GM12878 (cell line): ENCODE measurements at regions not wholly inside any gene's neighbourhood (a gene's known extent, or its start where the extent isn't known, plus 50 kb on each side); places are given as distances from the start of the nearest gene placed in this dataset.

ENCODE experiments used
- ATAC-seq: fragments of 200-7000 bp; cut with Tn5 transposase; 3 replicates; pipeline ENCODE4 v1.9.1; 2020; ENCODE audit warnings: mild to moderate bottlenecking, moderate library complexity
- BruUV-seq: library from RNA; stranded (reverse); fragments of 400-500 nt; replicated peaks from 2 replicates; lab custom pipeline; 2021; lab: Mats Ljungman, UMichigan
- CTCF ChIA-PET: fragments of 300-600 bp; sonication (Branson Sonifier 250); formaldehyde crosslinking; extraction: SDS; loops from one replicate; lab custom pipeline; 2021; ENCODE audit warnings: inconsistent platforms; lab: Yijun Ruan, JAX
- POLR2A ChIA-PET: fragments of 350-600 bp; formaldehyde crosslinking; extraction: SDS; loops from one replicate; lab custom pipeline; 2021; ENCODE audit warnings: inconsistent platforms; lab: Charles Lee
- RAD21 ChIA-PET: fragments of 300-600 bp; sonication (Branson Sonifier 250); formaldehyde crosslinking; loops from one replicate; lab custom pipeline; 2023; ENCODE audit warnings: antibody characterized with exemption; ENCODE audit not compliant: unreplicated experiment; lab: Charles Lee
- SMC1A ChIA-PET: fragments of 300-600 bp; sonication (Branson Sonifier 250); formaldehyde crosslinking; loops from one replicate; lab custom pipeline; 2023; ENCODE audit not compliant: unreplicated experiment, uncharacterized antibody; lab: Charles Lee
- DNase-seq: peaks from one replicate; pipeline ENCODE4 v3.0.0-alpha.2; 2011; ENCODE audit warnings: low read depth, low spot score
- FAIRE-seq: peaks from 3 replicates; lab custom pipeline; 2011; peaks lifted over from hg19 to GRCh38; lab: Jason Lieb, UNC
- H2AFZ ChIP-seq: 2 replicates; pipeline ENCODE4 v1.6.0; 2011; ENCODE audit warnings: low read depth, low read length, control low read depth; ENCODE audit not compliant: control insufficient read depth
- H3K27ac ChIP-seq: 2 replicates; pipeline ENCODE4 v1.5.1; 2011; ENCODE audit warnings: control low read depth; ENCODE audit not compliant: control insufficient read depth, insufficient read depth
- H3K27me3 ChIP-seq, 2 experiments: replicated peaks in 1 of 2; 2 replicates each; pipeline versions ENCODE4 v1.6.0 to v1.6.1; 2011; ENCODE audit warnings: low read length in 1 of 2; ENCODE audit not compliant: control insufficient read depth in 2 of 2, insufficient read depth in 2 of 2
- H3K36me3 ChIP-seq, 2 experiments: 2 replicates each; pipeline ENCODE4 v1.5.1; 2011; ENCODE audit warnings: low read length in 1 of 2; ENCODE audit not compliant: control insufficient read depth in 2 of 2, insufficient read depth in 2 of 2
- H3K4me1 ChIP-seq: 2 replicates; pipeline ENCODE4 v1.6.1; 2011; ENCODE audit warnings: mild to moderate bottlenecking, low read length, moderate library complexity, mixed read lengths; ENCODE audit not compliant: control insufficient read depth, insufficient read depth
- H3K4me2 ChIP-seq: 2 replicates; pipeline ENCODE4 v1.6.0; 2011; ENCODE audit warnings: control low read depth; ENCODE audit not compliant: control insufficient read depth, insufficient read depth
- H3K4me3 ChIP-seq: fragments of 200-600 bp; sonication (generic); 2 replicates; pipeline ENCODE4 v1.5.1; 2016
- H3K79me2 ChIP-seq: 2 replicates; pipeline ENCODE4 v1.6.0; 2011; ENCODE audit warnings: low read length; ENCODE audit not compliant: control insufficient read depth, insufficient read depth
- H3K9ac ChIP-seq: 2 replicates; pipeline ENCODE4 v1.8.0; 2011; ENCODE audit warnings: low read length, control low read depth, mixed read lengths; ENCODE audit not compliant: control insufficient read depth, insufficient read depth
- H3K9me3 ChIP-seq: replicated peaks from 3 replicates; pipeline ENCODE4 v1.5.1; 2011; ENCODE audit warnings: mild to moderate bottlenecking, low read length; ENCODE audit not compliant: control insufficient read depth, insufficient read depth
- H4K20me1 ChIP-seq: 2 replicates; pipeline ENCODE4 v1.6.0; 2011; ENCODE audit not compliant: control insufficient read depth, insufficient read depth
- CBFB ChIP-seq: IDR thresholded peaks from 2 replicates; pipeline ENCODE4 v1.6.1; 2016; ENCODE audit warnings: antibody characterized with exemption, low read depth
- CHD2 ChIP-seq: IDR thresholded peaks from 2 replicates; pipeline ENCODE4 v1.6.1; 2011; ENCODE audit warnings: low read depth, low read length, improper control_type of control experiment, borderline replicate concordance
- FOXK2 ChIP-seq: fragments of 450-650 bp; IDR thresholded peaks from 2 replicates; pipeline ENCODE4 v1.6.1; 2017; ENCODE audit warnings: mild to moderate bottlenecking, moderate library complexity
- JUNB ChIP-seq: IDR thresholded peaks from 2 replicates; pipeline ENCODE4 v1.6.1; 2016; ENCODE audit warnings: antibody characterized with exemption, mild to moderate bottlenecking
- KAT2A ChIP-seq: conservative IDR thresholded peaks from 2 replicates; pipeline ENCODE4 v1.6.1; 2011; ENCODE audit warnings: low read depth, low read length; ENCODE audit not compliant: control insufficient read depth
- KLF5 ChIP-seq: fragments of 450-650 bp; IDR thresholded peaks from 2 replicates; pipeline ENCODE4 v1.6.1; 2014; ENCODE audit warnings: mild to moderate bottlenecking; ENCODE audit not compliant: partially characterized antibody
- MTA3 ChIP-seq: IDR thresholded peaks from 2 replicates; pipeline ENCODE4 v1.6.1; 2012; ENCODE audit warnings: low read length, inconsistent platforms, borderline replicate concordance
- NBN ChIP-seq: fragments of 450-650 bp; IDR thresholded peaks from 2 replicates; pipeline ENCODE4 v1.6.1; 2016
- NR2F1 ChIP-seq: fragments of 450-650 bp; conservative IDR thresholded peaks from 2 replicates; pipeline ENCODE4 v1.6.1; 2017; ENCODE audit warnings: mild to moderate bottlenecking
- PML ChIP-seq: IDR thresholded peaks from 2 replicates; pipeline ENCODE4 v1.6.1; 2012; ENCODE audit warnings: low read length, inconsistent platforms
- POLR2AphosphoS2 ChIP-seq: IDR thresholded peaks from 2 replicates; pipeline ENCODE4 v1.6.1; 2011; ENCODE audit warnings: low read depth, mild to moderate bottlenecking, low read length, improper control_type of control experiment, moderate library complexity
- RUNX3 ChIP-seq: IDR thresholded peaks from 2 replicates; pipeline ENCODE4 v1.6.1; 2012; ENCODE audit warnings: low read length, inconsistent platforms
- WGBS: methylation state at CpG from one replicate; pipeline ENCODE4 v1.1.6; 2016; ENCODE audit warnings: low lambda C conversion rate; ENCODE audit not compliant: insufficient replicate concordance, insufficient coverage; ENCODE audit errors: missing lambda C conversion rate; 5-methylcytosine and 5-hydroxymethylcytosine counted together
- in situ Hi-C: fragments of 300-500 bp; cut with MboI; formaldehyde crosslinking; loops from 9 replicates; pipeline ENCODE4 v1.14.3; 2018; ENCODE audit warnings: mixed read lengths
- intact Hi-C: fragments of 100-400 bp; cut with micrococcal nuclease; formaldehyde crosslinking; loops from one replicate; pipeline ENCODE4 v1.14.2; 2022; ENCODE audit not compliant: unreplicated experiment
- TF ChIP-seq, protein P1 (sequence below): IDR thresholded peaks from 2 replicates; pipeline ENCODE4 v1.6.1; 2012; ENCODE audit warnings: low read depth, low read length, improper control_type of control experiment

DNA sequence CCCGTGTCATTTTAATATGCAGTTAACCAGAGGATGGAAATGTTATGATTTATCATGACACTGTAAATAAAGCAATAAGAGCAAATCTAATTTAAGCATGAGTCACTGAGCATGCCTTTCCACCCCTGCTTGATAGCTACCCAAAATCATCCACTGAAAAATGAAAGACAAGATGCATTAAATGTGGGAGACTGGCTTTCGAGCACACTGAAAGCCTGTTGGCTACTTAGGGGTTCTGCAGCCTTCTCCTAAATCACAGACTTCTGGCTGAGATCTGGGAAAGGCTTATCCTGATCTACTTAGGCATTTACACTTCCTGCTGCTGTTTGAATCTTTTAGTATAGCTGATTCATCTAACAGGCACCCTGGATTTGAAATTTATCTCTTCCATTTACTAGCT is 778.3 kb upstream of the CDH7 start:
- Histone ChIP-seq H3K27ac (no peak overlapping the region), H2AFZ (no peak overlapping the region), H3K4me1 (no peaks in the 10 kb centered on the region), H3K9ac (no peak overlapping the region), H3K4me3 (no peak overlapping the region), H3K4me2 (no peak overlapping the region), H4K20me1 (no peaks in the 10 kb centered on the region), H3K9me3 (no peaks in the 10 kb centered on the region), H3K36me3 (no peaks in the 10 kb centered on the region), H3K27me3 (no peaks in the 10 kb centered on the region), H3K79me2 (no peaks in the 10 kb centered on the region)
- CTCF ChIA-PET: interaction anchor here (0.9 kb wide), 1 partner anchor 25 kb away, joined by 3 read pairs; no protein-coding TSS in a partner anchor
- intact Hi-C loops (no loop called here), in situ Hi-C loops (no loop called here)
- ATAC-seq (no peak), DNase-seq (no peak), FAIRE-seq (no peak)
- 0% methylated on average over 2 of the region's 2 CpGs for WGBS
- TF ChIP-seq KLF5 (no peak), NR2F1 (no peak), POLR2AphosphoS2 (no peak), JUNB (no peak), CHD2 (no peak), RUNX3 (no peak), KAT2A (no peak), FOXK2 (no peak), NBN (no peak), PML (no peak), MTA3 (no peak), CBFB (no peak)
- TF ChIP-seq, protein P1, sequence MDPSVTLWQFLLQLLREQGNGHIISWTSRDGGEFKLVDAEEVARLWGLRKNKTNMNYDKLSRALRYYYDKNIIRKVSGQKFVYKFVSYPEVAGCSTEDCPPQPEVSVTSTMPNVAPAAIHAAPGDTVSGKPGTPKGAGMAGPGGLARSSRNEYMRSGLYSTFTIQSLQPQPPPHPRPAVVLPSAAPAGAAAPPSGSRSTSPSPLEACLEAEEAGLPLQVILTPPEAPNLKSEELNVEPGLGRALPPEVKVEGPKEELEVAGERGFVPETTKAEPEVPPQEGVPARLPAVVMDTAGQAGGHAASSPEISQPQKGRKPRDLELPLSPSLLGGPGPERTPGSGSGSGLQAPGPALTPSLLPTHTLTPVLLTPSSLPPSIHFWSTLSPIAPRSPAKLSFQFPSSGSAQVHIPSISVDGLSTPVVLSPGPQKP: no peak
- no TSS peak for BruUV-seq
- RAD21 ChIA-PET: no interaction called here
- SMC1A ChIA-PET: no interaction called here
- POLR2A ChIA-PET: no interaction called here
